ENCODE measurements at regions not wholly inside any gene's neighbourhood (a gene's known extent, or its start where the extent isn't known, plus 50 kb on each side); places are given as distances from the start of the nearest gene placed in this dataset.
A peak's percentile ranks its signal among the peaks of the same experiment; 100 is the strongest.

- no peak for DNase-seq
Measured at GRCh38 chr3:35946854-35947515, 307.7 kb downstream of the ARPP21 start.

- DNase-seq, result no peak
Measured at GRCh38 chr3:35950021-35950420, 310.7 kb downstream of the ARPP21 start.

DNA sequence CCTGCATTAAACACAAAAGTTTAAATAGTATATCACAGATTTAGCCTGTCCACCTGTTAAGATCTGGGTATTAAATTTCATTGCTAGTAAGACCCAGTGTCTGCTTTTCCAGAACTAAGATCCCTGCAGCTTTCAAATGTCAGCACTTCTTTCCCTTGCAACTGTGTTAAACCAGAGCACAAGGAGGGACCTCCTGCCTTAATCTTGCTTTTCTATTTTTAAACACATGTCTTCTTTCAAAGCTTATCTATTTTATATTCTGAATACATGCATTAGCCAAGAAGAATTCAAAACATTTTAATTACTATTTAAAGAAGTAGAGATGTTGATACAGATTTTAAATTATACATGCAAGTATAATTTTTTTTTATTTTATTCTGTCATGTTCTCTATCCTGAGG lies 315.1 kb downstream of the ARPP21 start:
- no peak for DNase-seq

DNA sequence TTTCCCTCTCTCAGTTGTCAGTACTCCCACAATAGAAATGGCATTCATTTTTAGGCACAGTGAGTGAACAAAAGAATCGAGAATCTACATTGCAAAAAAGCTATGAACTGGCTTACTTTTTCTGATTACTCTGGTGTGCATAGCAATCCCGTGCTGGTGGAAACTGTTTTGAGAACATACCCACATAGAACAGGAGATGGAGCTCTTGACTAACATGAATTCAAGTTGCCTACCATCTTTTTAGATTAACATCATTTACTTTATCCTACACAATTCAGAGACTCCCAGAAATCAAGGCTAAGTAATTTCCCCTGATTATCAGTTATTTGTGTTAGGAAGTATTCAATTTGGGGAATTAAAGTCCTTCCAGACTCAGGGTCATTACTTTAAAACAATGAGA lies 326.6 kb downstream of the ARPP21 start:
- peak; percentile 54 for DNase-seq

DNA sequence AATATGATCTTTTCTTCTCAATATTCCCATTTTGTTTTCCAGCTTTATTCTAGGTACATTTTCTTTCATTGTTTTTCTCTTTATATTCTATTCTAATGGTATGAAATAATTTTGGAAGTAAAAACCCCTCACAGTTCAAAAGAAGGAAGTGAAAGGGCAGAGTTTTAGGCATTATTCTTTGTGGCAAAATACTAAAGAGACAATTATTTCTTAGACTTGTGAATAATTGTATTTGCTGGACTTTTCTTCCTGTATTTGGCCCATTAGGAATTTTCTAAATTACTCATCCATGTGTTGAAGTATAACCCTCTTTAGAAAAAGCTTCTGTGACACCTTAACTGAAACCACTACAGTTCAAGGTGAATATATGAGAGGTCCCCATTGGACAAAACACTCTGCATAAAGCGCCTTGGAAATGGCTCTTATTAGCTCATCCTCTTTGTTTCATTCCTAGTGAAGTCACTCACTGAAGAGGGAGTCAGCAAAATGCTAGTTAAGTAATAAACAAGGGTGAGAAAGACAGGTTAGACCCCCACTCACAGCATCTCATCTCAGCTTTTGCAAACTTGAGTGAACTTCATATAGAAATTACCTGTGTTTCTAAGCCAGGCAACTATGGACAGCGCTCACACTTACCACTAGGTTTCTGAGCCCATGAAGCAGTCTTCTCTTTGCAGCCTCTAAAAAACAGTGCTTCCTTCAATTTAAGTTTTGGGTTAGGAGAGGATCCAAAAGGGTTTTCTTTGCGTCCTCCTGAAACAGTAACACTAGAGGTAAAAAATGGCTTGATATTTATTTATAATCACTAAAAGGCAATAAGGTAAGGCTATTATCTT lies 327.5 kb downstream of the ARPP21 start:
- no peak for DNase-seq

GRCh38 chr3:35968043-35968622 lies 328.8 kb downstream of the ARPP21 start:
- no peak for DNase-seq

GRCh38 chr3:35969406-35969805 lies 330.1 kb downstream of the ARPP21 start:
- DNase-seq, result no peak

- no peak for DNase-seq
Measured at GRCh38 chr3:35970793-35971192, 331.5 kb downstream of the ARPP21 start.

GRCh38 chr3:35971686-35972085 lies 332.4 kb downstream of the ARPP21 start:
- no peak for DNase-seq

DNA sequence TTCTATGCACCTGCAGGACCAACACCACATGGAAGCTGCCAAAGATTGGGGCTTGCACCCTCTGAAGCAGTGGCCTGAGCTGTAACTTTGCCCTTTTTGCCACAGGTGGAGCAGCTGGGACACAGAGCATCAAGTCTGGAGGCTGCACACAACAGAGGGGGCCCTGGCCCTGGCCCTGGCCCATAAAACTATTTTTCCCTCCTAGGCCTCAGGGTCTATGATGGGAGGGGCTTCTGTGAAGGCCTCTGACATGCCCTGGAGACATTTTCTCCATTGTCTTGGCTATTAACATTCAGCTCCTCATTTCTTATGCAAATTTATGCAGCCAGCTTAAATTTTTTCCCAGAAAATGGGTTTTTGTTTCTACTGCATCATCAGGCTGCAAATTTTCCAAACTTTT lies 335.5 kb downstream of the ARPP21 start:
- no peak for DNase-seq

- DNase-seq, result peak; percentile 25
Measured at GRCh38 chr3:35986161-35986560, 346.8 kb downstream of the ARPP21 start.

DNA sequence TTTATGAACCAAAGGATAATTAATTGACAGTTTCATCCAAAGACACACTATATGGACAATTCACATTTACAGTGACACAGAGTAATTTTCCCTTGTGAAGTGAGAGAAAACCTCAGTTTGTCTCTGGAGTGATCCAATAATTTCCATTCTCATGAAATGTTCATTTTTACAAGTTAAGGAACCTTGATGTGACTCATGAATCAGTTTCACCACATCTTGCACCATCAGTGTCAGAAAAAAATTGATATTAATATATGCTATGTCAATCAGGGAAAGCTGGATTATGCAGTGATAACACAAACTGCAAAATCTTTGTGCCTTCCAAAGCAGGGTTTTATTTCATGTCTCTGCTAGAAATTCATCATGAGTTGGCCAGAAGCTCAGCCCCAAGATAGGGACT lies 348.1 kb downstream of the ARPP21 start:
- DNase-seq, result no peak

DNA sequence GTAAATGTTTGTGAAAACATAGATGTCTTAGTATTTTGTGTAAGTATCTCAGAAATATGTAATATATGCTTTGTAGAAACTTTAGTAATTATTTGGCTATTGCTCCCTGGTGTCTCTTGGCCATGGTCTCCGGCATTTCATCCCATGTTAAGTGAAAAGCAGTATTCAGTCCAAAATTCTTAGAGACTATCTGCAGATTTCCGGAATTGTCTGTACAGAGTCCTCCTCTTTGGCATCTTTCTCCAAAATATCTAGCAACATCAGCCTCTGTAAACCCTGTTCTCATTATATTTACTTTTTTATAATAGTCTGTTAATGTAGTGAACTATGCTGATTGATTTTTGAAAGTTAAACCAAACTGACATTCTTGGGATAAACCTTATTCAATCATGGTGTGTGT lies 352.7 kb downstream of the ARPP21 start:
- peak; percentile 9 for DNase-seq

- DNase-seq, result no peak
Measured at GRCh38 chr3:36011791-36012190, 368.5 kb upstream of the STAC start.

- DNase-seq, result no peak
Measured at GRCh38 chr3:36013425-36013824, 366.9 kb upstream of the STAC start.

GRCh38 chr3:36025232-36025631 lies 355.1 kb upstream of the STAC start:
- no peak for DNase-seq

GRCh38 chr3:36032180-36033047 lies 347.9 kb upstream of the STAC start:
- no peak for DNase-seq

DNA sequence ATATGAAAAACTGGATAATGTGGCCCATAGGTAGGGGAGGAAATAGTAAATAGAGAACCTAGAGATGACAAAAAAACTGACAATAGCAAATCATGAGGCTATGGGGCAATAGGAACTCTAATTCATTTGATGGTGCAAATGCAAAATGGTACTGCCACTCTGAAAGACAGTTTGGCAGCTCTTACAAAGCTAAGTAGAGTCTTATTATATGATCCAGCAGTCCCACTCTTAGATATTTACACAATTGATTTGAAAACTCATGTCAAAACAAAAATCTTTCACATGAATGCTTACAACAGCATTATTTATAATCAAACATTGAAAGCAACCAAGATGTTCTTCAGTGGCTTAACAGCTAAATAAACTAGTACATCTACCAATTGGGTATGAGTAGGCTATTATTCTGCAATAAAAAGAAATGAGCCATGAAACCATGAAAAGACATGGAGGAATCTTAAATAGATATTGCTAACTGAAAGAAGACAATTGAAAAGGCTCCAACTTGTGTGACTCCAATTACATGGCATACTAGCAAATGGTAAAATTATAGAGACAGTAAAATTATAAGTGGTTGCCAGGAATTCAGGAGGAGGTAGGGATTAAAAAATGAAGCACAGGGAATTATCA lies 321.8 kb upstream of the STAC start:
- DNase-seq, result no peak

- DNase-seq, result no peak
Measured at GRCh38 chr3:36060950-36061349, 319.4 kb upstream of the STAC start.

DNA sequence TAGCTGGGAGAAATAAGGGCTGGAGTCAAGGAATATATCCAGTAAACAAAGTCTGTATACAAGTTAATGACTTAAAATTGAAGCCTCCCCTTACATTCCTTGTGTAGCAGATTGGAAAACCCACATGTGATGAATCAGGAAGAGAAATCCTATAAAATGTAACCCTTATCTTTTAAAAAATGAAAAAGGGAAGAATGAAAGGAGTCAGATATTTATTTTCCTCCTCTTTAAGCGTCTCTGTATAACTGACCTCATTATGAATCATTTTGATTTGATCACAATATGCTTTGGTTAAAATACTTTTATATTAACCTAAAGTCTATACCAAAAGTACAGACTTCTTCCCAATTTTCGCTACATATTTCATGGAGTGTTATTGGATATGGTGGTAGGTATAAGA lies 316.3 kb upstream of the STAC start:
- DNase-seq, result no peak

- DNase-seq, result no peak
Measured at GRCh38 chr3:36065321-36065720, 315.0 kb upstream of the STAC start.

GRCh38 chr3:36075491-36075890 lies 304.8 kb upstream of the STAC start:
- DNase-seq, result no peak
